HG03135 (cell line): ENCODE measurements at regions not wholly inside any gene's neighbourhood (a gene's known extent, or its start where the extent isn't known, plus 50 kb on each side); places are given as distances from the start of the nearest gene placed in this dataset.

Experiments used
- ATAC-seq: cut with Tn5 transposase; IDR thresholded peaks from one replicate; pipeline ENCODE4 v1.9.1; 2021; ENCODE audit warnings: mild to moderate bottlenecking, moderate library complexity; ENCODE audit not compliant: unreplicated experiment

- no peak for ATAC-seq
Observed at GRCh38 chr2:129067070-129067469, 748.4 kb upstream of the HS6ST1 start.

GRCh38 chr2:129067953-129068352, 749.3 kb upstream of the HS6ST1 start:
- ATAC-seq = no peak

- no peak for ATAC-seq
Observed at GRCh38 chr2:129068543-129068942, 749.9 kb upstream of the HS6ST1 start.

DNA sequence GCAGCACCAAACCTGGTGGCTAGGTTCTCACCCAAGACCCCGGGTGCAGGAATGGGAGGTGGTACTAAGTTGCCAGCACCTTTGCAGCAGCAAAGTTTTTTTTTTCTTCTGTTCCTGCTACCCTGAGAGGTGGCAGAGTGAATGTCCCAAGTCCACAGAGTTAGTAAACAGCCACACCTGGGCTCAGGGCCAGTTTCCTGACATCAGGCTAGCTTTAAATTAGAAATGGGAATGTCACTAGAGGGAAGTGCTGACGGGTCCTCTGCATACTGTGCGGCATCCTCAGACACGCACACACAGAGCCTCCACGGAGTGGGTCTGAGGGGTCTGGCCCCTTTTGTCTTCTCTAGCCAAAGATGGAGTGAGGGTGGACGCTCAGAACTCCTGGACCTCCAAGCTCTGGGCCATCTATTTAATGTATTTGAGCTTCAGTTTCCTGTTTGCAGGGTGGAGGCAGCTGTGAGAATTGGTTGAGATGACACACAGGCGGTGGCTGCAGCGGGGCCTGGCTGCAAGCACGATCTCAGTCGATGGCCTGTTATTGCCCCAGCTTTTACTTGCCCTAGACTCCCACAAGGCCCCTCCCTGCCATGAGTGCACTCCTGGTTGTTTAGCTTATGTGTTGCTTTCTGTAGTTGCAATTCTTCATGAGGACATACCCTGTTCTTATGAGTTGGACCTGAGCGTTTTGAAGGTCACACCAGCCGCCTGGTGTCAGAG, 751.4 kb upstream of the HS6ST1 start:
- ATAC-seq = no peak

DNA sequence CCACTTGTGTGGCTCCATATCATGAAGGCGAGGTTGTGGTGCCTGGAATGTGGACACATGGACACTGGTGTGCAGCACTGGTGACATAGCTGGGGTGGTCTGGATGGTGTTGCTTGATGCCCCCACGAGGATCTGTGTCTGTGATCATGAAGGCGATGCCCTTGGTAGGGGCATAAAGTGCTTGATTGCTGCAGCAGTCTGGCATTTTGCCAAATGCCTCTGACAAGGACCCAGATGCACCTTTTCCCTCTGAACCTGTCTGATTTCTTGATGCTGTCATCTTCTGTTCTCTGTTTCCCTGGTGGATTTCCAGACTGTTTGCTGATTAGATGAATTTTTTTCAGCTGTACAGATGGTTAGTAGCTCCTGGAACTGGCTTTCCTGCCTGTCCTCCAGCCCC, 752.0 kb upstream of the HS6ST1 start:
- ATAC-seq = no peak

DNA sequence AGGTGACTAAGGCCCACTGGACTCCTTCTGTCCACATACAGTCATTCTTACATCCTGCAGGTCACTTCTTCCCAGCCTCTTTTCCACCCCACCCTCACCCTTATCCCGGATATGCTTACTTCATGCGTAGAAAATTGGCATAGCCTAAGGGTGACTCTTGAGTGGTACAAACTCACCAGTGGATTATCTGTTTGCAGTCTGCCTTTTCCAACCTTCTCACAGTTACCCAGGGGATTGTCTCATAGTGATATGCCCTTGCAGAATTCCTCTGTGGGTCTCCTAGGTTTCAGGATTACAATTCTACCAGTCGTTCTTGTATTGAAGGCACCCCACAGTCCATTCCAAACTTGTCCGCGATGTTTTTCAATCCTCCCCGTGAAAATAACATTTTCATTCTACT, 752.9 kb upstream of the HS6ST1 start:
- ATAC-seq = no peak

DNA sequence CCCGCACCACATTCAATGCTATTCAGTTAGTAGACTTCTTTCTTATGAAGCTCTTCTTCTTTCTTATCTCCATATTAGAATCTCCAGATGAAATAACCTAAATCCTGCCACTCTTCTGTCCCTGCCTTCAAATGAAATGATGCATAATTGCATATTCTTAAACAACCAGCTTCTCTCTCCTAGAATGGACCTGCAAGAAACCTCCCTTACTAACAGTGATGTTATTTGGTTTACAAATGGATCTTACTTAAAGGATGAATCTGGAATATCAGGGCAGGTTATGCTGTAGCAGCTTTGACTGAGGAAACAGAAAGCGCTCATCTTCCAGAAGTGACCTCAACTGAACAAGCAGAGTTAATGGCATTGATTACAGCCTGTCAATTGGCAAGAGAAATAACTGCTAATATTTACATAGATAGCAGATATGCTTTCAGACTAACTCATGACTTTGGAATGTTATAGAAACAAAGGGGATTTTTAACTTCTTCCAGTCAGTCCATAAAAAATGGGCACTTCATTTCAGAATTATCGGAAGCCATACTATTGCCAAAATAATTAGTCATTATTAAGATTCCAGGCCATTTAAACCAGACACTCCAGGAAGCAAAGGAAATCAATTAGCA, 755.7 kb upstream of the HS6ST1 start:
- no peak for ATAC-seq

DNA sequence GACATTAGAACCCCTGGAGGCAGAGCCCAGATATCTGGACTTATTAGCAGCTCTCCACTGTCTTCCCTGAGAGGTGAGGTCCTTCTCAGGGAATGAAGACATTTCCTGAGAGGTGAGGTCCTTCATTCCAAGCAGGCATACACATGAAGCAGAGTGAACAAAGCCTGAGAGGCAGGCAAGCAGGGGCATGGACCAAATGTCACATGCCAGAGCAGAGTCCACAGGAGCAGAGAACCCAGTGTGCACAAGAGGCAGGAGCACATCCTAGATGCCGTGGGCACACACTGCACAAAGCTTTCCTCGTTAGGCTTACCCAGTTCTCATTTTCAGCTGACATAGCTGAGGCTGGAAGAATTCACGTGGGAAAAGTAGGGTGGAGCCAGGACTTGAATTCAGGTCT, 759.9 kb upstream of the HS6ST1 start:
- ATAC-seq = no peak

DNA sequence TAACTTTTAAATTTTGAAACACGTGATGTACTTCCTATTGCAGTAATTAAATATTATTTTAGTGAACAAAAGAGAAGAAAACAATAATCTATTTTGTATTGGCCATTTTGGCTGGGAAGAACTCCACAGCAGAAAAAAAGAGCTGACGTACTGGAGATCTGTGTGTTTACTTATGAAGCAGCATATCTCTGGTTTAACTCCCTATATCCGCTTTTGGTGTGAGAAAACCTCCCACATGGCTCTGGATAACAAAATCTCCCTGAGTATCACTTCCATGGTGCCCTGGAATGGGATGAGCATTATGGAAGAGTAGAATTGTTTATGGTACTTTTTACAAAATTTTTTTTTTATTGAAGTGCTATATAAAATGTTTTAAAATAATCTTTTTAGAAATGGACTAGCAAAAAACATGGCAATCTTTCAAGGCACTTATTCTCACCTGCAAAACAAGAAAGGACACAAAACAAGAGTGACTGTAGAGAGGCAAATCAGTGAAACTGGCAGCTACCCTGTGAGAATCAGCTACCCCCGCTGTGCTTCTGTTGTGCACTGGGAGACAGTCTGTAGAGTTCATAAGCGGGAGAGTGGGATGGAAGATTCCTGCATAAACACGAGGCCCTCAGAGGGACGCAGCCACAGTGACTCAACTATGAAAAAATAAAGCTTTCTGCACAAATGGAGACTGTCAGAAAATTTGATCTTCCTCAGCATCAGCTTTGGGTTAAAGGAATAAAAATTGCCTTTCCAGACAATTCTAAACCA, 762.2 kb upstream of the HS6ST1 start:
- ATAC-seq = no peak

GRCh38 chr2:129085386-129085785, 766.7 kb upstream of the HS6ST1 start:
- no peak for ATAC-seq

GRCh38 chr2:129087133-129087813, 768.6 kb upstream of the HS6ST1 start:
- no peak for ATAC-seq

- ATAC-seq = no peak
Observed at GRCh38 chr2:129091620-129092019, 773.0 kb upstream of the HS6ST1 start.

DNA sequence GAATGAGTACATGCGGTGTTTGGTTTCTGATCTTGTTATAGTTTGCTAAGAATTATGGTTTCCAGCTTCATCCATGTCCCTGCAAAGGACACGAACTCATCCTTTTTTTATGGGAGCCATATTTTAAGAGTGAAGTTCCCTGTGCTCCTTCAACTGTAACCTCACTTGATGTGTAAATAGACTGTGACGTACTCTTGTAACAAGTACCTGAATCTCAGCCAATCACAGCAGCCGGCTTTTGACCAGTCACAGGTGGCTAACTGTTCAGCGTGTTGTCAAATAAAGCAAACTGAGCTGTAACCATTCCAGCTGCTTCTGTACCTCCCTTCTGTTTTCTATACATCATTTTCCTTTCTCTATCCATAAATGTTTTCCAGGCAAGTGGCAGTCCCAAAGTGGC, 774.3 kb upstream of the HS6ST1 start:
- no peak for ATAC-seq

DNA sequence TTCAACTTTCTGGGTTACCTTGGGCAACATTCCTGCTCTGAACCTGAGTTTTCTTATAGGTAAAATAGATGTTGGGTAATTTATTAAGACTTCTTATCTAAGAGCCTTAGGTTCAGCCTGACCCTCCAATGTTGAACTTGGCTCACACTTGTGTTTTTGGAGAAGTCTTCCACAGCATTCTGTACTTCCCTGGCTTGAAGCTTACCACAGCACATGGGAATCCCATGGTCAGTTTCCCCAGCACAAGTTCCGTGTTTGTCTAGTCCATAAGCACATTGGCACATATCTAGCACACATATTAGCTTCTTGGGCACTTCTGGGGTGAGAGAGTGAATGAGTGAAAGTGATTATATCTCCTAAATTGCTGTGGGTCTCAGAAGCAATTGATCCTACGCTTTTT, 782.5 kb upstream of the HS6ST1 start:
- no peak for ATAC-seq

- ATAC-seq = no peak
Observed at GRCh38 chr2:129103936-129104878, 785.5 kb upstream of the HS6ST1 start.

DNA sequence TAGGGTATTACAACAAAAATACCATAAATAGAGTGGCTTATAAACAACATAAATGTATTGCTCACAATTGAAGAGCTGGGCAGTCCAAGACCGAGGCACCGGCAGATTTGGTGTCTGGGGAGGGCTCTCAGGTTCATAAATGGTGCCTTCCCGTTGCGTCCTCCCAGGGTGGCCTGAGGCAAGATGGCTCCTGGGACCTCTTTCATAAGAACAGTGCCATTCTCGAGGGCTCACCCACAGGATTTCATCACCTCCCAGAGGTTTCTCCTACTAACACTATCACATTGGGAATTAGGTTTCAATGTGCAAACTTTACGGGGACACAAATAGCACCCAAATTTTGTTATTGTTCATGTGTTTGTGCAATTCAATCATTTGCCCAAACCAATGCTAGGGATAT, 793.5 kb upstream of the HS6ST1 start:
- ATAC-seq = no peak

DNA sequence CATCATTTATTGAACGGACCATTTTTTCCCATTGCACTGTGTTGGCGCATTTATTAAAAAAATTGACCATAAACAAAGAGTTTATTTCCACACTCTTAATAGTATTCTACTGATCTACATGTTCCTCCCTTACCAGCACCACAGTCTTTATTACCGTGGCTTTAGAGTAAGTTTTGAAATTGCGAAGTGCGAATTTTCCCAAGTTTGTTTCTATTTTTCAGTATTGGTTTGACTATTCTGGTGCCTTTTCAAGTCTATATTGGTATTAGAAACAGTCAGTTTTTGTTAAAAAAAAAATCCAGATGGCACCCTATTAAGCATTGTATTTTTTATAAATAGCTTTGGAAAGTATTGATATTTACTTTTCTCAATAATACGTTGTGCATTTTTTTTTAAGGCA, 795.1 kb upstream of the HS6ST1 start:
- no peak for ATAC-seq

- ATAC-seq = no peak
Observed at GRCh38 chr2:129117434-129117833, 798.8 kb upstream of the HS6ST1 start.

DNA sequence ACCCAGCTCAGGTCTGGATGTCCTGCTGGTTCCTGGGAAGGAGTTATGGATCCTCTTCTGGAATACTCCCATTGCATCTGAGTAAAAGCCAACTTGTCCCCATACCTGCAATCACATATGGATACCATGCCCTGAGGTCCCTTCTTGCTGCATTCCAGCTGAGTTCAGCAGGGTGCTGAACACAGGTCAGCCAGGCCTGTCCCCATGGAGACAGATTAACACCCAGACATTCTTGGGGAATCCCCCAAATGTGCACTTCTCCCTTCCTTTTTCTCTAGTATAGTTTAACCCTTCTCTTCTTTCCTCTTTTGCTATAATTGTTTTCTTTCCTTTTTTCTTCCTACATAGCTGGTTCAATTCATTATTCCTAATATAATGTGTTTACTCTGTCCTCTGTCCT, 799.6 kb upstream of the HS6ST1 start:
- no peak for ATAC-seq

DNA sequence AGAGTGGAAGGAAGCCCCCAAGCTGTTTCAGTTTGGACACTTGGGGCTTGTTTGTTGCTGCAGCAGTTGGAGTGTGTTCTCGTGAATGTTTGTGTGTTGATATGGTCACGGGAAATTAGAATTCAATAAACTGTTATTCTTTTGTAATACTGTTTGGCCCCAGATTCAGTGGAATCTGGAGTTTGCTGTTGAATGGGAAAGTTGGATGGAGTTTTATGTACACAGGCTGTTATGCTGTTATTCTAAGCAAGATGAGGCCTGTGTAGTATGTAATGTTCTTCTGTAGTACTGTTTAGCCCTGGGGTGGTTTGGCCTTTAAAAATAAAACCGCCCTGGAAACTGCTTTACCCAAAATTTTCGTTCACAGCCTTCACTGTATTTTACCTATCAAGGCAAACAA, 810.4 kb upstream of the HS6ST1 start:
- ATAC-seq = no peak
